ENCODE measurements at regions not wholly inside any gene's neighbourhood (a gene's known extent, or its start where the extent isn't known, plus 50 kb on each side); places are given as distances from the start of the nearest gene placed in this dataset.
"Not testable (repeated sequence)": the region's sequence is repeated elsewhere in the genome, so short reads cannot be mapped to it uniquely, and the experiment has no call there.

DNA sequence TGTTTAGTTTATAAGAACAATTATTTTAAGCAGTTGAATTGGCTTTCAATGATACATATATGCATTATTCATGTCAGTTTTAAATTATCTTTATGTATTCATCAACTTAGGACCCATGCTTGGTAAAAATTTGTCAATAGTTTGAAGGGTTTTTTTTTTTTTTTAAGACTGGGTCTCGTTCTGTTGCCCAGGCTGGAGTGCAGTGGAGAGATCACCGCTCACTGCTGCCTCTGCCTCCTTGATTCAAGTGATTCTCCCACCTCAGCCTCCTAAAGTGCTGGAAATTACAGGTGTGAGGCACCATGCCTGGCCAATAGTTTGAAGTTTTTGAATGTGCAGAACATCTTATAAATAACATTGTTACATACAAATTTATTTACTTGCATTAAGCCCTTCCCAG is 1671.0 kb upstream of the B3GALT2 start:
- Mint-ChIP-seq H3K9me3 (peaks cover 13% of the 10 kb centered on the region), H3K4me1 (no peaks in the 10 kb centered on the region), H3K27me3 (ENCODE audit: low read depth, poor library complexity) (no peaks in the 10 kb centered on the region), H3K27ac (no peak overlapping the region), H3K36me3 (ENCODE audit: low read depth) (no peaks in the 10 kb centered on the region), H3K4me3 (no peak overlapping the region)
- TF ChIP-seq, protein P1, sequence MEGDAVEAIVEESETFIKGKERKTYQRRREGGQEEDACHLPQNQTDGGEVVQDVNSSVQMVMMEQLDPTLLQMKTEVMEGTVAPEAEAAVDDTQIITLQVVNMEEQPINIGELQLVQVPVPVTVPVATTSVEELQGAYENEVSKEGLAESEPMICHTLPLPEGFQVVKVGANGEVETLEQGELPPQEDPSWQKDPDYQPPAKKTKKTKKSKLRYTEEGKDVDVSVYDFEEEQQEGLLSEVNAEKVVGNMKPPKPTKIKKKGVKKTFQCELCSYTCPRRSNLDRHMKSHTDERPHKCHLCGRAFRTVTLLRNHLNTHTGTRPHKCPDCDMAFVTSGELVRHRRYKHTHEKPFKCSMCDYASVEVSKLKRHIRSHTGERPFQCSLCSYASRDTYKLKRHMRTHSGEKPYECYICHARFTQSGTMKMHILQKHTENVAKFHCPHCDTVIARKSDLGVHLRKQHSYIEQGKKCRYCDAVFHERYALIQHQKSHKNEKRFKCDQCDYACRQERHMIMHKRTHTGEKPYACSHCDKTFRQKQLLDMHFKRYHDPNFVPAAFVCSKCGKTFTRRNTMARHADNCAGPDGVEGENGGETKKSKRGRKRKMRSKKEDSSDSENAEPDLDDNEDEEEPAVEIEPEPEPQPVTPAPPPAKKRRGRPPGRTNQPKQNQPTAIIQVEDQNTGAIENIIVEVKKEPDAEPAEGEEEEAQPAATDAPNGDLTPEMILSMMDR (IDR thresholded peaks at IDR 0.05): no peak
- no peak for DNase-seq

DNA sequence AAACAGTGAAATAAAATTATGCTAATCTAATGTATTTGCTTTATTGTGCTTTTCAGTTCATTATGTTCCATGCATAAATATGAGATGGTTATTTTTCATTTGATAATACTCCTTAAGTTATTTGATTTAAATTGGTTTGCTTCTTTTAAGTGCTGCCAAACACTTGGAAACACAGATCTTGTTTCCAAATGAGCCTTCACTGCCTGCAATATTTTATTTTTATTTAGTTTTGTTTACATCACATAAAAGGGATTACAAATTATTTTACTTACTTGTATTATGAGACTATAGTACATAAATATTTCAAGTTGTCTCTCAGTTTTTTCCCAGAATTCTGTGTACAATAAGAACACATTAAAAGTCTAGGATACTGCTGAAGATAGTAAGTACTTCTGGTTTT is 1662.4 kb upstream of the B3GALT2 start:
- H3K4me1 Mint-ChIP-seq: no peaks in the 10 kb centered on the region
- H3K36me3 Mint-ChIP-seq (ENCODE audit: low read depth): no peaks in the 10 kb centered on the region
- no peaks in the 10 kb centered on the region for H3K9me3 Mint-ChIP-seq
- H3K27me3 Mint-ChIP-seq (ENCODE audit: low read depth, poor library complexity): no peaks in the 10 kb centered on the region
- no peak overlapping the region for H3K27ac Mint-ChIP-seq
- DNase-seq: no peak
- no peak overlapping the region for H3K4me3 Mint-ChIP-seq
- TF ChIP-seq, protein P1 (IDR thresholded peaks at IDR 0.05): no peak

DNA sequence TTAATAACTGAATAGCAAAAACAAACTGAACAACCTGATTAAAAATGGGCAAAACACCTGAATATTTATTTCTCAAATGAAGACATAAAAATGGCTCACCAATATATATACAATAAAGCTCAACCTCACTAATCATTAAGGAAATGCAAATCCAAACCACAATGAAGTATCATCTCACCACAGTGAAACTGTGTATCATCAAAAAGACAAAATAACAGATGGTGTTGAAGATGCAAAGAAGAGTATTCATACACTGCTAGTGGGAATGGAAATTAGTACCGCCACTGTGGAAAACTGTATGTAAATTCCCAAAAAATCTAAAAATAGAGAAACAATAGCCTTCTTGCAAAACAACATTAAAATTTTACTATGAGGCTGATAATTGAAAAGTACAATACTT is 1660.1 kb upstream of the B3GALT2 start:
- no peaks in the 10 kb centered on the region for H3K36me3 Mint-ChIP-seq (ENCODE audit: low read depth)
- H3K27ac Mint-ChIP-seq: no peak overlapping the region
- H3K9me3 Mint-ChIP-seq: no peaks in the 10 kb centered on the region
- no peaks in the 10 kb centered on the region for H3K4me1 Mint-ChIP-seq
- no peaks in the 10 kb centered on the region for H3K27me3 Mint-ChIP-seq (ENCODE audit: low read depth, poor library complexity)
- H3K4me3 Mint-ChIP-seq: no peak overlapping the region
- DNase-seq: no peak
- TF ChIP-seq, protein P1 (IDR thresholded peaks at IDR 0.05): no peak

DNA sequence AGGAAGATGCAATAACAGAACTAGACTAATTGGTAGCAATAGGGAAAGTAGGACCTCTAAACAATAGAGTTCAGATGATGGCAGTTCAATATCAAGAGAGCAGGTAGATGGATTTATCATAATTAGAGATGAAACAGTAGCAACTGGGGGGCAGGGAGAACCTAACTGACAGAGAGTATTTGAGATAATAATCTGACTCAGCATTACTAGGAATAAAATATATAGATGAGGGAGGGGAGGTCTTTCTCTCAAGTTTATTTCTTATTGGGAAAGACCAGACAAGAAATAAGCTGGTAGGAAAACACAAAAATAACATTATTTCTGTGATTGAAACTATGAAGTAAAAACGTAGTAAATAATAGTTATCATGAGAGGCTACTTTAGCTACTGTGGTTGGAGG is 1656.7 kb upstream of the B3GALT2 start:
- Mint-ChIP-seq H3K4me3 (no peak overlapping the region), H3K4me1 (no peaks in the 10 kb centered on the region), H3K27me3 (ENCODE audit: low read depth, poor library complexity) (no peaks in the 10 kb centered on the region), H3K36me3 (ENCODE audit: low read depth) (no peaks in the 10 kb centered on the region), H3K9me3 (peaks cover 5% of the 10 kb centered on the region), H3K27ac (no peak overlapping the region)
- TF ChIP-seq, protein P1 (IDR thresholded peaks at IDR 0.05): no peak
- no peak for DNase-seq

DNA sequence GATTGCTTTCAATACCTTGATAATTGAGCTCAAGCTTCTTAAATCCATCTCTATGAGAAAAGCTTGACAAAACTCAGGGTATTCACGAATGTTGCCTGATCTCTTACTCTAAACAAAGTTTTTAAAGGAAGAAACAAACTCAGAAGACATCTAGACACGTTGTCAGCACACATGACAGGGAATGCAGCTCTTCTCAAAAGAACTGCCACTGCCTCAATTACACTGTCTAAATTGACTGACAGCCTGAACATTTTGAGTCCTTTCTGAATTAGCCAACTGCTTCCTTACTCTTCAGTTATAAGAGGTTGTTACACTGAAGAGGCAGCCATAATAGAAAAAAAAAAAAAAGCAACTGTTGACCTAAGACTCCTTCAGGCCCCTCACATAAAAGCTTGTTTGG is 1646.7 kb upstream of the B3GALT2 start:
- Mint-ChIP-seq H3K4me1 (no peaks in the 10 kb centered on the region), H3K27ac (no peak overlapping the region), H3K36me3 (ENCODE audit: low read depth) (no peaks in the 10 kb centered on the region), H3K4me3 (no peak overlapping the region), H3K27me3 (ENCODE audit: low read depth, poor library complexity) (no peaks in the 10 kb centered on the region), H3K9me3 (no peaks in the 10 kb centered on the region)
- TF ChIP-seq, protein P1 (IDR thresholded peaks at IDR 0.05): no peak
- DNase-seq: no peak

DNA sequence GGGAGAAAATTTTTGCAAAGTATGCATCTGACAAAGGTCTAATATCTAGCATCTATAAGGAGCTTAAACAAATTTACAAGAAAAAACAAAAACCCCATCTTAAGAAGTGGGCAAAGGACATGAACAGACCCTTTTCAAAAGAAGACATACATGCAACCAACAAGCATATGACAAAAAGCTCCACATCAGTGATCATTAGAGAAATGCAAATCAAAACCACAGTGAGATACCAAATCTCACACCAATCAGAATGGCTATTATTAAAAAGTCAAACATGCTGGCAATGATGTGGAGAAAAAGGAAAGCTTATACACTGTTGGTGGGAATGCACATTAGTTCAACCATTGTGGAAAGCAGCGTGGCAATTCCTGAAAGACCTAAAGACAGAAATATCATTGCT is 1645.2 kb upstream of the B3GALT2 start:
- not testable (repeated sequence) for H3K27me3 Mint-ChIP-seq (ENCODE audit: low read depth, poor library complexity); H3K36me3 Mint-ChIP-seq (ENCODE audit: low read depth); H3K9me3 Mint-ChIP-seq; H3K4me1 Mint-ChIP-seq; H3K27ac Mint-ChIP-seq; H3K4me3 Mint-ChIP-seq; DNase-seq
